ENCODE measurements at regions not wholly inside any gene's neighbourhood (a gene's known extent, or its start where the extent isn't known, plus 50 kb on each side); places are given as distances from the start of the nearest gene placed in this dataset.

DNA sequence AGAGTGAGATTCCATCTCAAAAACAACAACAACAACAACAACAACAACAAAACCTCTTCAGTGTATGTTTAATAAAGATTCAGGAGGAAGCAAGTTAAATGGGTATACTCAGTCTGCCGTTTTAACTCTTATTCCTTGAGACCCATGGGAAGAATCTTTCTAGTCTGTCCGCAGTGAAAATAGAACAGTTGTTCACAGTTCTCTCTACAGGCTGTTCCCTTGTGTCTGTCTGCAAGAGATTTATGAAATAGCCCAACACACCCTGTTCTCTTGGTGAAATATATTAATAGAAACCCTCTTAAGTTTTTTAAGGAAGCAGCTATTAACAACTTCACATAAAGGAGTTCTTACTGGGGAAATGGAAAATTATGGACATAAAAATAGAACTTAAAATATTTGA lies 682.2 kb upstream of the RAG2 start:
- CTCF ChIA-PET (ENCODE audit: unreplicated experiment): no interaction called here
- no peaks in the 10 kb centered on the region for H3K36me3 ChIP-seq (ENCODE audit: insufficient read depth, low read length)
- H3K79me2 ChIP-seq (ENCODE audit: insufficient read depth, low read depth, low read length): no peaks in the 10 kb centered on the region
- POLR2A ChIA-PET: no interaction called here
- H2AFZ ChIP-seq (ENCODE audit: low read length): no peak overlapping the region
- intact Hi-C loops (cut with micrococcal nuclease; ENCODE audit: unreplicated experiment): no loop called here
- no peaks in the 10 kb centered on the region for H4K20me1 ChIP-seq (ENCODE audit: insufficient read depth, low read length)
- no peaks in the 10 kb centered on the region for H3K4me1 ChIP-seq (ENCODE audit: insufficient read depth, low read length, poor library complexity, severe bottlenecking)
- TF ChIP-seq CTCF (conservative IDR thresholded peaks at IDR 0.05; ENCODE audit: low read length) (no peak), EZH2phosphoT487 (IDR thresholded peaks at IDR 0.05; ENCODE audit: borderline replicate concordance, low read depth, low read length) (no peak)
- H3K9me3 ChIP-seq (ENCODE audit: low read length): no peaks in the 10 kb centered on the region
- no peak for DNase-seq (ENCODE audit: low spot score)
- H3K9me2 ChIP-seq (ENCODE audit: insufficient read depth, low read length): no peaks in the 10 kb centered on the region
- H3K27ac ChIP-seq (ENCODE audit: low read depth, low read length, poor library complexity, severe bottlenecking): no peak overlapping the region
- no peak overlapping the region for H3K4me2 ChIP-seq (ENCODE audit: low read length)
- no TSS peak for BruUV-seq (replicated peaks)
- H3K4me3 ChIP-seq (ENCODE audit: low read depth, low read length, poor library complexity, severe bottlenecking): no peak overlapping the region

DNA sequence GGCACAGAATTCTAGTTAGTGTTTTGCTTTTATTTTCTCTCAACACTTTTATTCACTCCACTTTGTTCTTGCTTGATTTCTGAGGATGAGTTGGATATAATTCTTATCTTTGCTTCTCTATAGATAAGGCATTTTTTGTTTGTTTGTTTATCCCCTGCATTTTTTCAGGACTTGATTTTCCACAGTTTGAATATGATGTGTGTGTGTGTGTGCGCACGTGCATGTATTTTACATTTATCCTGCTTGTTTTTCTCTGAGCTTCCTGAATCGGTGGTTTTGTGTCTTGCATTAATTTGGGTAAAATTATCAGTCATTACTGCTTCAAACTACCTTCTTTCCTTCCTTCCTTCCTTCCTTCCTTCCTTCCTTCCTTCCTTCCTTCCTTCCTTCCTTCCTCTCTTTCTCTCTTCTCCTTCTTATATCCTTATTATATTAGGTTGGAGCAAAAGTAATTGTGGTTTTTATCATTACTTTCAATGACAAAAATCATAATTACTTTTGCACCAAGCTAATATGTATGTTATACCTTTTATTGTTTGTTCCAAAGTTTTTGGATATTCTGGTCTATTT lies 679.9 kb upstream of the RAG2 start:
- intact Hi-C loops (cut with micrococcal nuclease; ENCODE audit: unreplicated experiment): no loop called here
- no peak overlapping the region for H3K4me3 ChIP-seq (ENCODE audit: low read depth, low read length, poor library complexity, severe bottlenecking)
- ChIA-PET POLR2A (no interaction called here), CTCF (ENCODE audit: unreplicated experiment) (no interaction called here)
- no TSS peak for BruUV-seq (replicated peaks)
- no peaks in the 10 kb centered on the region for H3K9me2 ChIP-seq (ENCODE audit: insufficient read depth, low read length)
- no peaks in the 10 kb centered on the region for H3K4me1 ChIP-seq (ENCODE audit: insufficient read depth, low read length, poor library complexity, severe bottlenecking)
- no peaks in the 10 kb centered on the region for H3K9me3 ChIP-seq (ENCODE audit: low read length)
- H3K27ac ChIP-seq (ENCODE audit: low read depth, low read length, poor library complexity, severe bottlenecking): no peak overlapping the region
- H2AFZ ChIP-seq (ENCODE audit: low read length): no peak overlapping the region
- no peaks in the 10 kb centered on the region for H4K20me1 ChIP-seq (ENCODE audit: insufficient read depth, low read length)
- no peaks in the 10 kb centered on the region for H3K36me3 ChIP-seq (ENCODE audit: insufficient read depth, low read length)
- H3K79me2 ChIP-seq (ENCODE audit: insufficient read depth, low read depth, low read length): no peaks in the 10 kb centered on the region
- H3K4me2 ChIP-seq (ENCODE audit: low read length): no peak overlapping the region
- no peak for DNase-seq (ENCODE audit: low spot score)
- TF ChIP-seq CTCF (conservative IDR thresholded peaks at IDR 0.05; ENCODE audit: low read length): no peak
- no peak for TF ChIP-seq EZH2phosphoT487 (IDR thresholded peaks at IDR 0.05; ENCODE audit: borderline replicate concordance, low read depth, low read length)

DNA sequence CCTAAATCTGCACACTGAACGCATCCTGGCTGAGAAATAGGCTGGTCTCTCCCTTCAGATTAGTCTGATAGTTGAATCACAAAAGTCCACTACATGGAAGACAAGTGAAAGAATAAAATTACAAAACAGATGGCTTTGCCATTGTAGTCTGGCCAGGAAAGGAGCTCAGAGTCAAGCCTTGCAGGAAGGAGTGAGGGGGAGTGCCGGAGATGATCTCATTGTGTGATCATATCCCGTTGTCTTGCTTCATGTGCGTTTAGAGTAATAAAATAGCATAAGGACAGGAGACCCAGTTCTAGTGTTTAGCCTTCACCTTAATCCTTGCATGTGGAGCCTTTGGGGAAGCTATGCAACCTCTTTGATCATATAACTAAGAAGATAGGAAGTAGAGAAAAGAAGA lies 666.7 kb upstream of the RAG2 start:
- Histone ChIP-seq H3K4me1 (ENCODE audit: insufficient read depth, low read length, poor library complexity, severe bottlenecking) (no peaks in the 10 kb centered on the region), H3K79me2 (ENCODE audit: insufficient read depth, low read depth, low read length) (no peaks in the 10 kb centered on the region), H3K4me2 (ENCODE audit: low read length) (no peak overlapping the region), H3K9me2 (ENCODE audit: insufficient read depth, low read length) (no peaks in the 10 kb centered on the region), H3K36me3 (ENCODE audit: insufficient read depth, low read length) (no peaks in the 10 kb centered on the region), H3K4me3 (ENCODE audit: low read depth, low read length, poor library complexity, severe bottlenecking) (no peak overlapping the region), H4K20me1 (ENCODE audit: insufficient read depth, low read length) (no peaks in the 10 kb centered on the region), H3K27ac (ENCODE audit: low read depth, low read length, poor library complexity, severe bottlenecking) (no peak overlapping the region), H3K9me3 (ENCODE audit: low read length) (no peaks in the 10 kb centered on the region), H2AFZ (ENCODE audit: low read length) (no peak overlapping the region)
- CTCF ChIA-PET (ENCODE audit: unreplicated experiment): no interaction called here
- TF ChIP-seq CTCF (conservative IDR thresholded peaks at IDR 0.05; ENCODE audit: low read length) (no peak), EZH2phosphoT487 (IDR thresholded peaks at IDR 0.05; ENCODE audit: borderline replicate concordance, low read depth, low read length) (no peak)
- intact Hi-C loops (cut with micrococcal nuclease; ENCODE audit: unreplicated experiment): no loop called here
- POLR2A ChIA-PET: no interaction called here
- DNase-seq (ENCODE audit: low spot score): no peak
- BruUV-seq (replicated peaks): no TSS peak

Measured in OCI-LY7 (cell line).